NCI-H1694 treated with DMSO at 0.1 percent for 48 hours (cell line): ENCODE measurements at regions not wholly inside any gene's neighbourhood (a gene's known extent, or its start where the extent isn't known, plus 50 kb on each side); places are given as distances from the start of the nearest gene placed in this dataset.

Experiments used
- DNase-seq: peaks from one replicate; lab custom pipeline; 2025; lab: John Stamatoyannopoulos, UW

GRCh38 chr15:62547584-62547983, 382.5 kb upstream of the C2CD4B start:
- DNase-seq: no peak

DNA sequence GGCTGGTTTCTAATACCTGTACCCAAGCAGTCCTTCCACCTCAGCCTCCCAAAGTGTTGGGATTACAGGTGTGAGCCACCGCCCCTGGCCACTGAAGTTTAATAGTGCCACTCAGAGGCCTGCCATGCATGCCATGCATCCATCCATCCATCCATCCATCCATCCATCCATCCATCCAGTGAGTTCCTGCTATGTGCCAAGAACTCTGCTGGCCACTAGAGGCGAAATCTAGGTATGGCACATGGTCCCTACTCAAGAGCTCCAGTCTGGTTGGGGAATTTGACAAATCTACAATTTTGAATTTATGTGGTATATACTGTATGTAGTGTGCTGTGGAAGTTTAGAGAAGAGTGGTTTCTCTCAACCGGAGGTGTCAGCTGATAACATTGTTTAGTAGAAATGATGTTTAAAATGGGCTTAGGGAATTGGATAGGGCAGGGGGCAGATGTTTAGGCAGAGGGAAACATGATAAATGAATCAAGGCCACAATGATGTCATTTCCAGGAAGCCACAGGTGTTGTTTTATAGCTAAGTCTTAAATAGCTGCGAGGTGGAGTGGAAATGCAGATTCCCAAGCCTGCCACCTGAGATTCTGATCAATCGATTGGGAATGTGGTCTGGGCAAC, 384.4 kb upstream of the C2CD4B start:
- peak; percentile 11 for DNase-seq

GRCh38 chr15:62550106-62550505, 385.0 kb upstream of the C2CD4B start:
- no peak for DNase-seq

GRCh38 chr15:62552444-62552843, 387.4 kb upstream of the C2CD4B start:
- no peak for DNase-seq

GRCh38 chr15:62553911-62554563, 389.0 kb upstream of the C2CD4B start:
- no peak for DNase-seq

DNA sequence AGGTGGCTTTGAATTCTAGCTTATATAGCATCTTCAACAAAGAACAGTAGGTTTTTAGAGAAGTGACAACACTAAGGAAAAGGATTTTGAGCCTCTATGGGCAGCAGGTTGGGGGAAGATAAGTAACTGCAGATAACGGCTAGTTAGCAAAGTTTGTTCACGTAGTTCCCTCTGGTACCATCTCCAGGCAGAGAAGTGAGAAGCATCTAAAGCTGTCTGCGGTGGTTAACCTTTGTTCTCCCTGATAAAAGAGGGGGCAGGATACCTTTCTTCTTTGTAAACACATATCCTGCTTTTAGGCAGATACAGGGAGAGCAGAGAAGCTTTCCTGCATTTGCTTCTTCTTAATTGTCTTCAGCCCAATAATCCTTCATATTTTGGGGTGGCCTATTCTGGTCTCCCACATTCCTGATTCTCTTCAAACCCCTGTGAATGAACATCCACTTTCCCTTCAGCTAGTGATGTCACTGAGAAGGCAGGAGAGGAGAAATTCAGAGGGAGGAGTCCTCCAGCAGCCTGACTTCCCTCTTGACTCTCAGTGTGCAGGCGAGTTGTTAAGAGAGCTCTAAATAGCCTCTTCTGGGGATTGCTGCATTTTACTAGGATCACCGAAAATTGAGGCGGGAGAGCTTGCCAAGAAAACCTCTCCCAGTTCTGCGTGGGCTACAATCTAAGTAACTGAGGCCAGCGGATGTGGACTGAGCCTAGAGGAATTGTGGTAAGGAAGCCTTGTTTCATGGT, 393.7 kb upstream of the C2CD4B start:
- no peak for DNase-seq

DNA sequence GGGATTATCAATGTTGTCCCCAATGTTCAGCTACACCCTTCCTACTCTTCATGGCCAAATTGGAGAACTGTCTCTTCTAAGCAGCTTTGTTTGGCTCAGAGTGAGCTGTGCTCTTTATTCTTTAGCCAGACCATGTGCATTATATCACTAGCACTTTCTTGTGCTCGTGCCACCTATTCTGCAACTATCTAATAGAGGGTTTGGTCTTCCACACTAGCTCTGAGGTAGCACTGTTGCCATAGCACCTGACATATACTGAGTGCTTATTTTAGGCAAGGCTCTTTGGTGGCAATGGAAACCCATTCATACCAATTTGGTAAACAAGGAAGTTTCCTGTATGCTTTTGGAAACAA, 394.3 kb upstream of the C2CD4B start:
- no peak for DNase-seq

DNA sequence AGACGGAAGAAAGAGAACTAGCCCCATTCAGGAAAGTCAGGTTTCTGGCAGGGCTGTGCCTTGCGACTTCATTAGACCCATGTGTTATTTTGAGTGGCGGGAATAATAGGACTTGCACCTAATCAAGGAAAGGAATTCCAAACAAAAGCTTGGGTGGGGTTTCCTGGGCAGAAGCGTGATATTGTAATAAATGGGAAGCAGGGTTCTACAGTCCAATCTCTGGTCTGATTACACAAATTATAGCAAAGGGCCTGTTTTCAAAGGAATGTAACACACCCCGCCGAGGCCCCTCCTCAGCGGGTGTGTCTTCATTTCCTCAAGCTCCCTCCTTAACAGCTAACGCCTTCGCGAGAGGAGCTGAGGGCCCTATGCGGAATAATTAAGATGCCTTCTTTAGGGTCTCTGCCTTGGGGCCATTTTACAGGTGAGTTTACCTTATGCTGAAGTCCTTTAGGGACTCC, 396.0 kb upstream of the C2CD4B start:
- DNase-seq: no peak

DNA sequence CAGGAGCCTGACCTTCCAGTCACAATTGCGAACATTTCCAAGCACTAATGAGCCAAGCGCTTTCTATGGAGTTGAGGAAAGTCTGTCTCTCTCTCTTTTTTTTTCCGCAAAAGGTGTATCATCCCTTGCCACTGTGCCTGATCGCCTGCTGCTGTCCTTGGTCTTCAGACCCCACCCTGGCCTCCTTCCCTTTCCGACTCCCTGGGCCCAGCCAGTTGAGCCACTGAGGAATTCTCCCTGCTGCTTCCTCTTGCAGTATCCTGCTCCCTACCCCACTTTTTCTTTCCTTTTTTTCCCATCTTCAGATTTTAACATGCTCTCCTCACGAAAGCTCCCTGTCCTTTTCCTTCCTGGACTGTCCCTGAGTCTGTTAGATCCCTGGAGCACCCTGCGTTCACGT, 396.5 kb upstream of the C2CD4B start:
- DNase-seq: no peak

DNA sequence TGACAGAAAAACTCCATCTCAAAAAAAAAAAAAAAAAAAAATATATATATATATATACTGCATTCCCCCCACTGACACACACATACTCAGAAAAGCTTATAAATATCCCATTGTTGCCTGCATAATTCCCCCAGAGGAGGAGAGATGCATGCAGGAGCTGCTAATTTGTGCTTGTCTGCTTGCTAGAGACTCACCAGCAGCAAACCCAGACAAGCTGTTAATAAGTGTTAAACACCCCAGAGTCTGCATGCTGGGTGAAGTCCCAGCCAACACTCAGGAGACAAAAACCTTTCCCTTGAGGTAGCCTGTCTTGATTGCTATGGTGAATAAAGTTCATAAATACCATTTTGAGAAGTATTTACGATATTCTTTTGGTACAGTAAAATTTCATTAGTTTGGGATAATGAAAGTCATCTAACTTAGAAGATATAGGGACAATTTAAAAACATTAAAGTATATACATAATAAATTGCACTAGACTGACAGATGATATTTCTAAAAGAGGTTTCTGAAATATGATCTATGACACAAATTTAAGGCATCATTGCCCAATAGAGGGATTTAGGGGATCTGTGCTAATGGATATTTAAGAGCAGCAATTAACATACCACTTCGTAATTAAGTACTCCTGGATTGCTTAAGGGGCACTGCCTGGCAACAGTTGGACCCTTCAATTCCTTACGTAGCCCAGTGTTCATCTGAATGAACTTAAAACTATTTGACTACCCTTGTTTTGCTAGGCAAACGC, 400.0 kb upstream of the C2CD4B start:
- no peak for DNase-seq

DNA sequence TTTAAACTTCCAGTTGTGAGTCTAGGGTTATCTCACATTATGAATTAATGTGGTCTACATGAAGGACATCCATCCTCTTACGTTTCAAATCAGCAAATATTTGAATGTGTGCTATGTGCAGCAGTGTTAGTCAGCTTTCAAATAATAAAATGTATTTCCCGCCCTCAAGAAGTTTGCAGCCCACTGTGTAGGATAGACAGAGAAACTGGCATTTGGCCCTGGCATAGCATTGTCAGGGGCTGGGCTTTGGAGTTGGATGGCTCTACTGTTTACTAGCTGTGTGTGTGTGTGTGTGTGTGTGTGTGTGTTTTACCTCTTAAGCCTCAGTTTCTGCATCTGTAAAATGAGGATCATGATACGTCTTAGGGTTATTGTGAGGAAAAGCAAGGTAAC, 400.5 kb upstream of the C2CD4B start:
- DNase-seq: no peak

DNA sequence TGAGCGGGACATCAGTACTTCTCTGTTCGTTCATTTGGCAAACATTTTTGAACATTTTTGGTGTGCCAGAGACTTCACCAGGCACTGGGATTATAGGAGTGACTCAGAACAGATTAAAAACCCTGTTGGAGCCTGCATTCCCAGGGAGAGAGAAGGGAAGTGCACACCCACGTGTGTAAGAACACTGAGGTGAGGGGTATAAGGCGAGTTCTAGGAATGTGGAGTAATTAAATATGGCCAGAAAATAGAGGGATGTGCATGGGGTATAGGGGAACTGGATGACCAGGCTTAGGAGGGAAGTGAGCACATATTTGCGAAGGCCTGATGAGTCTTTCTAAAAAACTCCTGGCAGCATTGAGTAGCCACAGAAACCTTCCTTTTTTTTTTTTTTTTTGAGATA, 401.2 kb upstream of the C2CD4B start:
- no peak for DNase-seq

DNA sequence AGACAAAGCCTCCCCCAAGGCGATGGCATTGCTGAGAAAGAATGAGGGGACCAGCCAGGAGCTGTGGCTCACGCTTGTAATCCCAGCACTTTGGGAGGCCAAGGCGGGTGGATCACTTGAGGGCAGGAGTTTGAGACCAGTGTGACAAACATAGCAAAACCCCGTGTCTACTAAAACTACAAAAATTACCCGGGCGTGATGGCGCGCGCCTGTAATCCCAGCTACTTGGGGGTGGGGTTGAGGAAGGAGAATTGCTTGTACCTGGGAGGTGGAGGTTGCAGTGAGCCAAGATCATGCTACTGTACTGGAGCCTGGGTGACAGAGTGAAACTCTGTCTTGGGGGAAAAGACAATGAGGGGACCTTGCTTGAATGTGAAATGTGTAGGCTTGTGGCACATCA, 402.4 kb upstream of the C2CD4B start:
- DNase-seq: no peak

- no peak for DNase-seq
Observed at GRCh38 chr15:62568004-62568403, 402.9 kb upstream of the C2CD4B start.

GRCh38 chr15:62568702-62569101, 403.6 kb upstream of the C2CD4B start:
- no peak for DNase-seq

- DNase-seq: no peak
Observed at GRCh38 chr15:62569460-62570404, 404.6 kb upstream of the C2CD4B start.

- DNase-seq: no peak
Observed at GRCh38 chr15:62570405-62570783, 405.3 kb upstream of the C2CD4B start.

GRCh38 chr15:62571072-62571471, 406.0 kb upstream of the C2CD4B start:
- no peak for DNase-seq

GRCh38 chr15:62572797-62573196, 407.7 kb upstream of the C2CD4B start:
- DNase-seq: no peak

DNA sequence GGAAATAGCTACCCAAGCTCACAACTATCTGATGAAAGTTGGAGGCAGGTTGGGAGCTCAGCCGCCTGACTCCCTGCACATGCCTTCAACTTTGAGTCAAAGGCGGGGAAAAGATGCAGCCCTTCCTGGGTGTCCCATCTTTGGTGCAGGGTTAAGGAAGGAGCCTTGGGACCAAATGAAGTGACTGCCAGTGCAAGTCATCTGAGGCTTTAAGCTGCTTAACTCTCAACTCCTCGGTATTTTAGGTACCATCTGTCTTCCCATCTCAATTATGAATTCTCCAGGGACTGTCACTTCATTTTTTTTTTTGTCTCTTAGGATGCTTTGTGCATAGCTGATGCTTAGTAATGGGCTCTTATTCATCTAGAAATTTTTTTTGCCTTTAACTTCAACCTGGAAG, 408.8 kb upstream of the C2CD4B start:
- no peak for DNase-seq

GRCh38 chr15:62578546-62578945, 413.5 kb upstream of the C2CD4B start:
- DNase-seq: no peak

DNA sequence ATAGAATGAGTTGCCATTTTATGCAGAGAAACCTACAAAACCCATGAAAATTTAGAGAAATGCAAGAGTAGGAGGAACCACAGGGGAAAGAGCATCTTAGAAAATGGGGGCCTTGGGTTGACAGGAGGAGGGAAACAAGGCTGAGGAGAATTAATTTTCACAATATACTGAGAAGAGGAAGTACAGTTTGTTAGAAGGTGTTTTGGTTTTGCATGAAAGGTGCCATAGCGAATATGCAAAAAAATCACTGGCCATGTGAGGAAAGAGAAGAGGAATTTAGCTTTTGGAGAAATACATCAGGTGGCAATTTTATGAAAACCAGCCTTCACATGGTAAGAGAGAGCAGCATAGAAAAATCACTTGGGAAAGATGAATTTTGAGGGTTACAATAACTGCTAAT, 413.9 kb upstream of the C2CD4B start:
- DNase-seq: no peak
